ENCODE measurements at regions not wholly inside any gene's neighbourhood (a gene's known extent, or its start where the extent isn't known, plus 50 kb on each side); places are given as distances from the start of the nearest gene placed in this dataset.
A peak's percentile ranks its signal among the peaks of the same experiment; 100 is the strongest.

DNA sequence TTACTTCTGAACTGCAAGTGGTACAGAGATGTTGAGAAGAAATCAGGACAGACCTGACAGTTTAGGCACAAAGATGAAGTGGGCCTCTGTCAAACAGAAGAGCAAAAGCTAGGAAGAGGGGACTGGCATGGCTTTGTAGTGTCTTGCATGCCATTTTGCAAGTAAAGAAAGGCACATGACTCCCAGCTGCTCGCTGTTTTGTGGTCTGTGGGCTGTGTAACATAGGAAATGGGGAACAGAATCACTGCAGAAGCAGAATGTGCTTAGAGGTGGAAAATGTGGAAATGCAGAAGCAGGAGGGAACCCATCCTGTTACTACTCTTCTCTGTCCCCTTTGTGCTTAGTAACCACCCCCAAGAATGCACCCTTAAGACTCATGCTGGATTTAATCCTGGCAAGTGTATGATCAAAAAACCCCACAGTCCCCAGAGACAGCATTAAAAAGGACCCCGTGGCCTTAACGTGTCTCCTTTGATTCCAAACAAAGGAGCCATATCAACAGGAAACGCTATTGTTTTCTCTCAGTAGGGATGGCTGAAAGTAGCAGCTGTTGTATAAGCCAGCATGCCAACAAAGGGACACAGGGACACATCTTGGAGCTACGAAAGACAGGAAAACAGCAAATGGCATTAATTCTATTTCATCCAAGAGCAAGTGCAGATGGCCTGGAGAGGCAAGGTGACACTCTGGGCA lies 177.6 kb upstream of the GLRA2 start:
- H3K4me2 ChIP-seq (ENCODE audit: low read depth, low read length, poor library complexity, severe bottlenecking), result no peak overlapping the region
- H3K79me2 ChIP-seq (ENCODE audit: insufficient read depth, low read length), result no peaks in the 10 kb centered on the region
- H3K9ac ChIP-seq (ENCODE audit: low read depth, low read length, poor library complexity, severe bottlenecking), result no peak overlapping the region
- H3K9me3 ChIP-seq (ENCODE audit: insufficient read depth, low read depth, low read length), result no peaks in the 10 kb centered on the region
- H3K27me3 ChIP-seq (ENCODE audit: insufficient read depth, low read length, poor library complexity, severe bottlenecking), result no peaks in the 10 kb centered on the region
- no peaks in the 10 kb centered on the region for H3K36me3 ChIP-seq (ENCODE audit: insufficient read depth, low read length)
- TF ChIP-seq, protein P1, sequence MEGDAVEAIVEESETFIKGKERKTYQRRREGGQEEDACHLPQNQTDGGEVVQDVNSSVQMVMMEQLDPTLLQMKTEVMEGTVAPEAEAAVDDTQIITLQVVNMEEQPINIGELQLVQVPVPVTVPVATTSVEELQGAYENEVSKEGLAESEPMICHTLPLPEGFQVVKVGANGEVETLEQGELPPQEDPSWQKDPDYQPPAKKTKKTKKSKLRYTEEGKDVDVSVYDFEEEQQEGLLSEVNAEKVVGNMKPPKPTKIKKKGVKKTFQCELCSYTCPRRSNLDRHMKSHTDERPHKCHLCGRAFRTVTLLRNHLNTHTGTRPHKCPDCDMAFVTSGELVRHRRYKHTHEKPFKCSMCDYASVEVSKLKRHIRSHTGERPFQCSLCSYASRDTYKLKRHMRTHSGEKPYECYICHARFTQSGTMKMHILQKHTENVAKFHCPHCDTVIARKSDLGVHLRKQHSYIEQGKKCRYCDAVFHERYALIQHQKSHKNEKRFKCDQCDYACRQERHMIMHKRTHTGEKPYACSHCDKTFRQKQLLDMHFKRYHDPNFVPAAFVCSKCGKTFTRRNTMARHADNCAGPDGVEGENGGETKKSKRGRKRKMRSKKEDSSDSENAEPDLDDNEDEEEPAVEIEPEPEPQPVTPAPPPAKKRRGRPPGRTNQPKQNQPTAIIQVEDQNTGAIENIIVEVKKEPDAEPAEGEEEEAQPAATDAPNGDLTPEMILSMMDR (conservative IDR thresholded peaks at IDR 0.05; ENCODE audit: low read length), result no peak
- no peak for TF ChIP-seq EZH2phosphoT487 (IDR thresholded peaks at IDR 0.05; ENCODE audit: borderline replicate concordance)
- no peaks in the 10 kb centered on the region for H4K20me1 ChIP-seq (ENCODE audit: insufficient read depth, low read length, poor library complexity, severe bottlenecking)
- H3K4me1 ChIP-seq (ENCODE audit: insufficient read depth, low read length, poor library complexity, severe bottlenecking), result no peaks in the 10 kb centered on the region
- H3K4me3 ChIP-seq (ENCODE audit: low read length, poor library complexity, severe bottlenecking), result no peak overlapping the region
- no peak overlapping the region for H2AFZ ChIP-seq (ENCODE audit: low read length)
- H3K9me2 ChIP-seq (replicated peaks; ENCODE audit: low read depth, low read length), result no peaks in the 10 kb centered on the region
- H3F3A ChIP-seq (ENCODE audit: low read depth), result no peaks in the 10 kb centered on the region

DNA sequence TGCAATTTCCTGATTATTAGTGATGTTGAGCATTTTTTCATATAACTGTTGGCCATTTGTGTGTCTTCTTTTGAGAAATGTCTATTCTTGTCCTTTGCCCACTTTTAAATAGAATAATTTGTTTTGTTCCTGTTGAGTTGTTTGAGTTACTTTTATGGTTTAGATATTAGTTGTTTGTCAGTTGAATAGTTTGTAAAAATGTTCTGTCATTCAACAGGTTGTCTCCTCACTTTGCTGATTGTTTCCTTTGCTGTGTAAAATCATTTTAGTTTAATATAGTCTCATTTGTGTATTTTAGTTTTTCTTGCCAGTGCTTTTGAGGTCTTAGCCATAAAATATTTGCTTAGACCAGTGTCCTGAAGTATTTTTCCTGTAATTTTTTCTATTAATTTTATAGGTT lies 181.8 kb upstream of the GLRA2 start:
- H3K36me3 ChIP-seq (ENCODE audit: insufficient read depth, low read length), result no peaks in the 10 kb centered on the region
- no peaks in the 10 kb centered on the region for H3K9me3 ChIP-seq (ENCODE audit: insufficient read depth, low read depth, low read length)
- no peak for TF ChIP-seq EZH2phosphoT487 (IDR thresholded peaks at IDR 0.05; ENCODE audit: borderline replicate concordance)
- TF ChIP-seq, protein P1 (conservative IDR thresholded peaks at IDR 0.05; ENCODE audit: low read length), result no peak
- no peaks in the 10 kb centered on the region for H3K9me2 ChIP-seq (replicated peaks; ENCODE audit: low read depth, low read length)
- no peak overlapping the region for H3K4me2 ChIP-seq (ENCODE audit: low read depth, low read length, poor library complexity, severe bottlenecking)
- H3K27me3 ChIP-seq (ENCODE audit: insufficient read depth, low read length, poor library complexity, severe bottlenecking), result no peaks in the 10 kb centered on the region
- no peak overlapping the region for H2AFZ ChIP-seq (ENCODE audit: low read length)
- H3K4me1 ChIP-seq (ENCODE audit: insufficient read depth, low read length, poor library complexity, severe bottlenecking), result no peaks in the 10 kb centered on the region
- H3F3A ChIP-seq (ENCODE audit: low read depth), result no peaks in the 10 kb centered on the region
- H4K20me1 ChIP-seq (ENCODE audit: insufficient read depth, low read length, poor library complexity, severe bottlenecking), result no peaks in the 10 kb centered on the region
- no peak overlapping the region for H3K4me3 ChIP-seq (ENCODE audit: low read length, poor library complexity, severe bottlenecking)
- no peak overlapping the region for H3K9ac ChIP-seq (ENCODE audit: low read depth, low read length, poor library complexity, severe bottlenecking)
- no peaks in the 10 kb centered on the region for H3K79me2 ChIP-seq (ENCODE audit: insufficient read depth, low read length)

DNA sequence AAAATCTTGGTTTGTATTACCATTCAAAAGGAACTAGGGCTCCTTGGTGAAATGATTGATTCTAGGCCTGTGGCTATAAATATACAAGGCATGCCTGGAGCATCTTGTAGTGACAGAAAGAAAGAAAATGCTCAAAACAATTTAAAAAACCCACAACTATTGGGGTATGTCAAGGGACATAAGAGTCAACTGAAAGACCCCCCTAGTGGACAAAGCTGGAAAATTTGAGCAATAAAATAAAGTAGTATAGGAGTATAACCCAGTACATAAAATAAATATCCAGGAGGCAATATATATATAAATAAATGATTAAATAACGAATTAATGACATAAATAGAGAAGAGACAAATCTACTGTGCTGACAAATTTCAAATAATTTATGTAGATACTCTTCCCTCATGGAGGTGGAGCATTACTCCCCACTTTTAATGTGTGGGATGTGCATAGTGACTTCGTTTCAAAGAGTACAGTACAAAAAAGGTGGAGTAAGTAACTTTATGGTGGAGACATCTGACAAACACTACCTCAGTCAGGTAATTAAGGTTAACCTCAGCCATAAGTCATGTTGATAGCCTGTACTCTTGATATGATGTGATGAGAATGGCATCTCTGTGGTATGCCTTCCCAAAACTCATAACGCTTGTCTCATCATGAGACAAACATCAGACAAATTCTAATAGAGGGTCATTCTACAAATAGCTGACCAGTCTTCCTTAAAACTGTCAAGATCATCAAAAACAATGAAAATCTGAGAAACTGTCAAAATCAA lies 185.0 kb upstream of the GLRA2 start:
- Histone ChIP-seq H3K9me2 (replicated peaks; ENCODE audit: low read depth, low read length) (no peaks in the 10 kb centered on the region), H3K27me3 (ENCODE audit: insufficient read depth, low read length, poor library complexity, severe bottlenecking) (no peaks in the 10 kb centered on the region), H3K4me3 (ENCODE audit: low read length, poor library complexity, severe bottlenecking) (no peak overlapping the region), H3K9me3 (ENCODE audit: insufficient read depth, low read depth, low read length) (no peaks in the 10 kb centered on the region), H3K4me2 (ENCODE audit: low read depth, low read length, poor library complexity, severe bottlenecking) (no peak overlapping the region), H4K20me1 (ENCODE audit: insufficient read depth, low read length, poor library complexity, severe bottlenecking) (no peaks in the 10 kb centered on the region), H3K4me1 (ENCODE audit: insufficient read depth, low read length, poor library complexity, severe bottlenecking) (no peaks in the 10 kb centered on the region), H3K36me3 (ENCODE audit: insufficient read depth, low read length) (no peaks in the 10 kb centered on the region), H3F3A (ENCODE audit: low read depth) (no peaks in the 10 kb centered on the region), H2AFZ (ENCODE audit: low read length) (no peak overlapping the region), H3K79me2 (ENCODE audit: insufficient read depth, low read length) (no peaks in the 10 kb centered on the region), H3K9ac (ENCODE audit: low read depth, low read length, poor library complexity, severe bottlenecking) (no peak overlapping the region)
- TF ChIP-seq, protein P1 (conservative IDR thresholded peaks at IDR 0.05; ENCODE audit: low read length), result peak; percentile 23; the same call in 1 of the 2 replicates
- no peak for TF ChIP-seq EZH2phosphoT487 (IDR thresholded peaks at IDR 0.05; ENCODE audit: borderline replicate concordance)

Measured in Loucy (cell line).